ENCODE measurements at regions not wholly inside any gene's neighbourhood (a gene's known extent, or its start where the extent isn't known, plus 50 kb on each side); places are given as distances from the start of the nearest gene placed in this dataset.

DNA sequence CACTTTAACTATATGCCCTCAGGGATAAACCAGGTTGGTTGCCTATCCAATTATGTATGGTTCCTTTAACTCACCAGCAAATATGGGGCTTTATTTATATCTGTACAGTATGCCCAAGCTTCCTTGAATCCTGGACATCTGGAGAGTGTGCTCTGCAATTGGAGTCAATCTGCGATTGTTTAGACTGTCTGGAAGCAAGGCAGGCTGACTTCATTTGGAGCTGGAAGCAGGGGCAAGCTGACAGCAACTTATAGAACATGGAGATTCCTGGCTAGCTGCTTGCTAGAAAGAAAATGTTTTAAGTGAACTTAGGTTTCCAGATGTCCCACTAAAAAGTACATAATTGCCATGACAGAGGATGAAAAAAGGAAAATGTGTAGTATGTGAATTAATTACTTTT lies 63.7 kb upstream of the TPRG1 start:
- DNase-seq (ENCODE audit: low read depth): no peak

GRCh38 chr3:189108735-189109134 lies 63.0 kb upstream of the TPRG1 start:
- no peak for DNase-seq (ENCODE audit: low read depth)

GRCh38 chr3:189109145-189109544 lies 62.6 kb upstream of the TPRG1 start:
- no peak for DNase-seq (ENCODE audit: low read depth)

DNA sequence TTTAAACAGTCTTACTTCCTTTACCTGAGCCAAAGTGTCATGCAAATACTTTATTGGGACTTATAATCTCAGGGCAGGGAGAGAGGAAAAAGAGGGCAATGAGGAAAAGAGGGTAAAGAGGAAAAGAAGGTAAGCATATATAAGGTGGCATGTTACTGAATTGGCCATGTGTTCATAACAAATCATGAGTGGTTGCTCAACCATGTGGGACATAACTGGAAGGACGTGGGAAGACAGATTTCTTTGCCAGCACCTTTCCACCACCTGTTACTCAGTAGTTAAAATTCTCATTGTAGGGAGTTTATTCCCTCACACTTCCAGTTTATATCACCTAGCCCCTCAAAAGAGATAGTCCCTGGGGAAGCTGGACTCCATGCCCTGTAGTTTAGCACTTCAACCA lies 54.7 kb upstream of the TPRG1 start:
- DNase-seq (ENCODE audit: low read depth): no peak

DNA sequence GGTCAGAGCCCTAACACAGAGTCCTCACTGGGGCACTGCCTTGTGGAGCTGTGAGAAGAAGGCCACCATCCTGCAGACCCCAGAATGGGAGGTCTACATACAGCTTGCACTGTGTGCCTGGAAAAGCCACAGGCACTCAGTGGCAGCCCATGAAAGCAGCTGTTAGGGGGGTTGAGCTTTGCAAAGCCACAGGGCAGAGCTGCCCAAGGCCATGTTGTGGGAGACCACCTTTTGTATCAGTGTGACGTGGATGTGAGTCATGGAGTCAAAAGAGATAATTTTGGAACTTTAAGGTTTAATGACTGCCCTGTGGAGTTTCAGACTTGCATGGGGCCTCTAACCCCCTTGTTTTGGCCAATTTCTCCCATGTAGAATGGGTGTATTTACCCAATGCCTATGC lies 52.9 kb upstream of the TPRG1 start:
- peak; percentile 90 for DNase-seq (ENCODE audit: low read depth)

DNA sequence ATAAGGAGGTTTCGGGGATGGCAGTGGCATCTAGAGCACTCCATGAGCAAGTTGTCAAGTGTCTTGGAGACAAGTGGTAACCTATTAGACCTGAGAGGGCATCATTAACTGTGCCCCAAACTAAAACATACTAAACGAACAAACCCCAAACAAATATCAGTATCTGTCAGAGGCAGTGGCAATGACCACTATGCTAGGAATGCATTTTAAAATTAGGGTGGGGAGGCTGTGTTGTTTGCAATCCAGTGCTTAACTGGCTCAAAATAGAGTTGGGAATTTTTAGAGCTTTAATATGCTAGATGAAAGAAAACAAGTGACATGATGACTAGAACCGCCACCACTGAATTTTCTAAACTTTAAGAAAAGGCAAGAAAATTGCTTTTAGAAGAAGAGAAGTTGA lies 51.8 kb upstream of the TPRG1 start:
- peak; percentile 41 for DNase-seq (ENCODE audit: low read depth)

- no peak for DNase-seq (ENCODE audit: low read depth)
These were observed 50.7 kb upstream of the TPRG1 start for GRCh38 chr3:189121092-189121491.

Data from myocyte (in vitro differentiated cells).